Activated CD4-positive, alpha-beta T cell treated with anti-CD3 and anti-CD28 coated beads for 36 hours (primary cell): ENCODE measurements at regions not wholly inside any gene's neighbourhood (a gene's known extent, or its start where the extent isn't known, plus 50 kb on each side); places are given as distances from the start of the nearest gene placed in this dataset.

ENCODE experiments used
- ATAC-seq: fragments of 200-7000 bp; cut with Tn5 transposase; one replicate; pipeline ENCODE4 v1.10.0; 2021; ENCODE audit warnings: mild to moderate bottlenecking, moderate library complexity
- CTCF ChIA-PET: fragments of 350-600 bp; sonication (Branson Sonifier 250); formaldehyde crosslinking; loops from one replicate; lab custom pipeline; 2021; ENCODE audit warnings: antibody characterized with exemption; lab: Charles Lee
- POLR2A ChIA-PET: fragments of 350-600 bp; sonication (Branson Sonifier 250); formaldehyde crosslinking; loops from one replicate; lab custom pipeline; 2021; ENCODE audit warnings: antibody characterized with exemption, inconsistent platforms; lab: Charles Lee
- DNase-seq: peaks from one replicate; pipeline ENCODE4 v3.0.0-alpha.2; 2020
- H3K27ac Mint-ChIP-seq: one replicate; pipeline ENCODE4 v1.8.0; 2021; ENCODE audit warnings: mixed read lengths
- H3K27me3 Mint-ChIP-seq: one replicate; pipeline ENCODE4 v1.8.0; 2021; ENCODE audit warnings: mixed read lengths
- H3K36me3 Mint-ChIP-seq: one replicate; pipeline ENCODE4 v1.8.0; 2021; ENCODE audit warnings: low read depth, mixed read lengths
- H3K4me1 Mint-ChIP-seq: one replicate; pipeline ENCODE4 v1.8.0; 2021; ENCODE audit warnings: mixed read lengths
- H3K4me3 Mint-ChIP-seq: one replicate; pipeline ENCODE4 v1.8.0; 2021; ENCODE audit warnings: mild to moderate bottlenecking, moderate library complexity, mixed read lengths
- H3K9me3 Mint-ChIP-seq: one replicate; pipeline ENCODE4 v1.8.0; 2021; ENCODE audit warnings: low read depth, mixed read lengths
- intact Hi-C, 2 experiments: fragments of 100-400 bp; cut with DNase I in 1 of 2; cut with micrococcal nuclease in 1 of 2; formaldehyde crosslinking; loops; one replicate each; pipeline versions ENCODE4 v1.14.2 to v1.15.1; 2022 to 2024; cut with DNase I, micrococcal nuclease

DNA sequence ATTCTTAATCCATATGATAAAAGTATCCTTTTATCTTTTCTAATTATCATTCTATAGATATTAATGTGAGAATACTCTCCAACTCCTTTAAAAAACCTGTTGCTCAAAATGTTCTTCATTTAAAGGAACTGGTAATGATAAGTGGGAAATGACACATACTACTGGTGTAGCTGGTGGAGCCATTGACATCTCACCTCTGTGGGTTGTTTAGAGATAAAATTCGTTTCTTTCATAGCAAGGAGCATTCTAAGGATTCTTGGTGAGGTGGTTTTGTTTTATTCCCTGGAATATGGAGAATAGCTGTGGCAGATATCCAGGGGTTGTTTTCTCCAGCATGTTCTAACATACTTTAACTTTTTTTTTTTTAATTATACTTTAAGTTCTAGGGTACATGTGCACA, 299.8 kb upstream of the THBS1 start:
- POLR2A ChIA-PET, result no interaction called here
- no peaks in the 10 kb centered on the region for H3K36me3 Mint-ChIP-seq
- no peaks in the 10 kb centered on the region for H3K4me1 Mint-ChIP-seq
- CTCF ChIA-PET, result interaction anchor here (0.6 kb wide), 1 partner anchor 296 kb away, joined by 3 read pairs; no protein-coding TSS in a partner anchor
- intact Hi-C loops, result no loop called here
- no peaks in the 10 kb centered on the region for H3K9me3 Mint-ChIP-seq
- H3K27me3 Mint-ChIP-seq, result peaks cover 8% of the 10 kb centered on the region
- no peak for DNase-seq
- no peak overlapping the region for H3K27ac Mint-ChIP-seq
- ATAC-seq, result no peak
- H3K4me3 Mint-ChIP-seq, result no peak overlapping the region

- no peaks in the 10 kb centered on the region for H3K36me3 Mint-ChIP-seq
- no peaks in the 10 kb centered on the region for H3K4me1 Mint-ChIP-seq
- ATAC-seq (no peak), DNase-seq (no peak)
- H3K9me3 Mint-ChIP-seq, result no peaks in the 10 kb centered on the region
- peaks cover 17% of the 10 kb centered on the region for H3K27me3 Mint-ChIP-seq
- intact Hi-C loops, result no loop called here
- ChIA-PET CTCF (no interaction called here), POLR2A (no interaction called here)
- H3K4me3 Mint-ChIP-seq, result no peak overlapping the region
- H3K27ac Mint-ChIP-seq, result no peak overlapping the region
These were observed 298.1 kb upstream of the THBS1 start for GRCh38 chr15:39282663-39283208.

DNA sequence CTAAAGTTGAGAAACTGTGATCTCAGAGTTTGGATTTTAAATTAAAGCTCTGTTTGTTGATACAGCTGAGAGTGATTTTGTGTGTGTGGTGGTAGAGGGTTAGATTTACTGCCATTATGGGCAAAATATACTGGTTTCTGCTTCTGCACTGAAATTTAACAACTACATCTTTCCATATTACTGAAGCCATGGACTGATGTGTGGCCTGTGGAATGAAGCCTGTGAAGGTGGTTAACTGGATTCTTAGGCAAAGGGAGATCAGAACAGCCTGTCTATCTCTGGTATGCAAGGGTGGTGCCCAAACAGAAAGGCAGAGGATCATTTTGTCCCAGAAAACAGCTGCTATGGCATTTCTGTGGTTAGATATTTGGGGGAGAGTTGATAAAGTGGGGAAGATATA, 297.3 kb upstream of the THBS1 start:
- no peaks in the 10 kb centered on the region for H3K9me3 Mint-ChIP-seq
- no peak for DNase-seq
- H3K4me1 Mint-ChIP-seq, result no peaks in the 10 kb centered on the region
- peaks cover 19% of the 10 kb centered on the region for H3K27me3 Mint-ChIP-seq
- H3K4me3 Mint-ChIP-seq, result no peak overlapping the region
- no peaks in the 10 kb centered on the region for H3K36me3 Mint-ChIP-seq
- no peak overlapping the region for H3K27ac Mint-ChIP-seq
- CTCF ChIA-PET, result no interaction called here
- intact Hi-C loops, result no loop called here
- no peak for ATAC-seq
- POLR2A ChIA-PET, result no interaction called here

DNA sequence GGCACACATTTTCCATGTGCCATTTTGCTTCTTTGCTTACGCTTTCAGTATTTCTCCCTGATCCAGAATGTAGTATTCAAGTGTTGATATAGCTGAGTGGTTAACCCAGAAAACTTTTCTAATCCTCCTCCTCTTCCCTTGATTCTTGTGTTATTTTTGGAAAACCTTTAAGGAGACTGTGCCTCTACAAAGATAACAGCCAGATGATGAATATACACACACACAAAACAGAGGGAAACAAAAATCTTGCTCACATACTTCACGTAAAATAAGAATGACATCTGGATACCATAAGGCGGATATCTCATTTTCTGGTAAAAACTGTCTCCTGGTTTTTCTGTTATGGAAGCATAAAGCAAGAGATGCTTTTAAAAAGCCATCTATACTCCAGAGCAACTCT, 295.8 kb upstream of the THBS1 start:
- Mint-ChIP-seq H3K4me1 (no peaks in the 10 kb centered on the region), H3K27me3 (peaks cover 18% of the 10 kb centered on the region), H3K27ac (no peak overlapping the region), H3K4me3 (no peak overlapping the region), H3K9me3 (no peaks in the 10 kb centered on the region), H3K36me3 (no peaks in the 10 kb centered on the region)
- ATAC-seq (no peak), DNase-seq (no peak)
- intact Hi-C loops, result no loop called here
- ChIA-PET POLR2A (no interaction called here), CTCF (no interaction called here)

DNA sequence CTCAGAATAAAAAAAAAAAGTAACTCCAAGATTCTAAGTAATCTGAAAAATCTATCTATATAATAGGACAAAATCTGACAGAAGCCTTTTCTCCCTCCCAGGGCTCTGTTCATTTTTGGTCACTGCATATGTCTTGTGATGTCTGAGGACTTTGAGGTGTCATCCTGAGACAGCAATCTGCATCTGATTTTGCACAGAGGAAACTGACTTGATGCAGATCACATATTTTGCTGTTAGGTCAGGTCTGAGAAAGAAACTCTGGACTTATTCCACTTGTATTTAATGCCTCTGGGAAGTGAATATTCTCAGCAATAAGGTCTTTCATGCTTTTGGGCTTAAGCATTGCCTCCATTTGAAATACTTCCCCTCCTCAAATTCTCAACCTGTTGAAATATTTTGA, 295.2 kb upstream of the THBS1 start:
- intact Hi-C loops, result no loop called here

GRCh38 chr15:39286706-39287105, 294.2 kb upstream of the THBS1 start:
- no peak overlapping the region for H3K4me3 Mint-ChIP-seq
- POLR2A ChIA-PET, result no interaction called here
- DNase-seq (no peak), ATAC-seq (no peak)
- H3K27me3 Mint-ChIP-seq, result peaks cover 18% of the 10 kb centered on the region
- no peaks in the 10 kb centered on the region for H3K4me1 Mint-ChIP-seq
- no peaks in the 10 kb centered on the region for H3K9me3 Mint-ChIP-seq
- CTCF ChIA-PET, result interaction anchor here (0.6 kb wide), 1 partner anchor 15 kb away, joined by 4 read pairs; no protein-coding TSS in a partner anchor
- intact Hi-C loops, result no loop called here
- no peak overlapping the region for H3K27ac Mint-ChIP-seq
- no peaks in the 10 kb centered on the region for H3K36me3 Mint-ChIP-seq

More for the DNA sequence above, 295.2 kb upstream of the THBS1 start:
- no peaks in the 10 kb centered on the region for H3K9me3 Mint-ChIP-seq
- ChIA-PET POLR2A (no interaction called here), CTCF (no interaction called here)
- no peak overlapping the region for H3K4me3 Mint-ChIP-seq
- H3K4me1 Mint-ChIP-seq, result no peaks in the 10 kb centered on the region
- H3K27ac Mint-ChIP-seq, result no peak overlapping the region
- H3K36me3 Mint-ChIP-seq, result no peaks in the 10 kb centered on the region
- no peak for ATAC-seq
- DNase-seq, result no peak
- peaks cover 18% of the 10 kb centered on the region for H3K27me3 Mint-ChIP-seq

DNA sequence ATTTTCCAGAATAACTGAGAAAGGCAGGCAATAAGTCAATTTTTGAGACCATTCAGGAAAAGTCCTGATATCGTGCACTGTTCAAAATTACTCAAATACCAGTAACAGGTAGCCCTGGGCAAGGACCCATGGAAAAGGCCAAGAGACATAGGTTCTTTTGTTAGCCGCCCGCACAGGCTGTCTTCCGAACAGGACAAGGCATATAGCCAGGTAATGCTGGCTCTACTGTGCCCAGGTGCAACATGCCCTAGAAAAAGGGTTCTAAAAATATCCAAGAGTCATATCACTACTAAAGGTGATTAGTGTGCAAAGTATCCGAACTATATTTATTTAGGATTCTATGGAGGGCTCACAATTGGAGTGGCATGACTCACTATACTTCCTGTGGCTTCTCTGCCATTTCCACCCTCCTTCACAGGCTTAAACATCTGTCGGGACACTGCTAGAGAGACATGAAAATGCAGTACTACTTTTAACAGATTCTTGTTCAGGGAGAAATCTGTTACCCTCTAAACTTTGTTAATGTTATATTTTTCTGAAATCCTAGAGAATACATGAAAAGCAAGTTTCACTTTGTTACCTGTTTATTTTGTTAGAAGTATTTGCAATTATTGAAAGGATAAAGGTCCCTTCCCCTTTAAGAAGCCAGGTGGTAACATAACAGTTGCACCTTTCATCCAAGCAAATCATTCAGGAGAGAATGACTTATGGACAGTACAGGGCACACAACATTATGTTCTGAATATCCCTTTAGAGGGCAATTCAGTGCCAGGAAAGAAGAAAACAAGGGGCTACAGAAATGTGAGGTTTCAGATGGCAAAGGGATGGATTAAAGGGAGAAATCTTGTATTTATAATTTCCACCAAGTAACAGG, 293.3 kb upstream of the THBS1 start:
- no peak overlapping the region for H3K27ac Mint-ChIP-seq
- ATAC-seq, result no peak
- intact Hi-C loops, result no loop called here
- H3K4me1 Mint-ChIP-seq, result no peaks in the 10 kb centered on the region
- H3K4me3 Mint-ChIP-seq, result no peak overlapping the region
- peaks cover 4% of the 10 kb centered on the region for H3K9me3 Mint-ChIP-seq
- no peaks in the 10 kb centered on the region for H3K36me3 Mint-ChIP-seq
- DNase-seq, result no peak
- peaks cover 24% of the 10 kb centered on the region for H3K27me3 Mint-ChIP-seq
- ChIA-PET POLR2A (no interaction called here), CTCF (no interaction called here)

DNA sequence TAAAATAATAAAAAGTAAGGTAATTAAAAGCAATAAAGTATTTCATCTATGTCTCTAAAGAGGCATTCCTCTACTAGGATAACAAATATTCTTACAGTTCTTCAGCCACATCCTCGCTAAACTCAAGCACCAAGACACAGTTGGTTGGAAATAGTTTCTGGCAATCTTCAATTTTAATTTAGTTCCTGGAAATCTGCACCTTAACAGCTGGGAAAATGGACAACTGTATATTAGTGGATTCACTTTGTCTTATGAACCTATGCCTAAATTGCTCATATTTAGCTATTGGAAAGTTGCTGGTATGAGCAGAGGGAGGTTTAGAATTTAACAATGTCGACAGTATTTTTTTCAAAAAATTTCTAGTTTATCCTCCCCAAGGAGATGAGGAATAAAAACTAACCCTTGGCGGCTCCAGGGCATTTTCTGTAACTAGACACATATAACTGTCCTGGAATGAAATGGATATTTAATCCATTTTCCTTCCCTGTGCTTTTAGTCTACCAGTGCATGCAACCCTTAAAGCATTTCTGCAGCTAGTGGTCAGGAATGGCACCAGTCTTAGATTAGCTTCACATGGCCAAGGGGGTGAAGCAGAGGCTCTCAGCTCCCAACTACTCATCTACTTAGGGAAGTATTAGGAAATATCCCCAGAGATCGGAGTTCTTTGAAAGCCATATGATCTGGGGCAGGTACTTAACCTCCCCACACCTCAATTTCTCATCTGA, 290.0 kb upstream of the THBS1 start:
- intact Hi-C loops, result no loop called here
- DNase-seq, result no peak
- Mint-ChIP-seq H3K27ac (no peak overlapping the region), H3K4me1 (no peaks in the 10 kb centered on the region), H3K9me3 (peaks cover 7% of the 10 kb centered on the region), H3K36me3 (no peaks in the 10 kb centered on the region), H3K4me3 (no peak overlapping the region), H3K27me3 (peaks cover 33% of the 10 kb centered on the region)
- no peak for ATAC-seq
- CTCF ChIA-PET, result interaction anchor here (0.7 kb wide), 1 partner anchor 37 kb away, joined by 3 read pairs; no protein-coding TSS in a partner anchor
- POLR2A ChIA-PET, result no interaction called here

DNA sequence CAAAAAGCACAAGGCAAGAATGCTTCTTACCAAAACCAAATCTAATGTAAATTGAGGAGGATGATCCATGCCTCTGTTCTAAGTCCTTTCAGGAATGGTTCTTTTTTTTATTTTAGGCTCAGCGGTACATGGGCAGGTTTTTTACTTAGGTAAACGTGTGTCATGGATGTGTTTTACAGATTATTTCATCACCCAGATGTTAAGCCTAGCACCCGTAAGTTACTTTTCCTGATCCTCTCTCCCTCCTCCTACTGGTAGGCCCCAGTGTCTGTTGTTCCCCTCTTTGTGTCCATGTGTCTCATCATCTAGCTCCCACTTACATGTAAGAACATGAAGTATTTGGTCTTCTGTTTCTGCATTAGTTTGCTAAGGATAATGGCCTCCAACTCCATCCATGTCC, 289.2 kb upstream of the THBS1 start:
- intact Hi-C loops, result no loop called here
- Mint-ChIP-seq H3K4me1 (no peaks in the 10 kb centered on the region), H3K27me3 (peaks cover 28% of the 10 kb centered on the region), H3K27ac (no peak overlapping the region), H3K9me3 (peaks cover 7% of the 10 kb centered on the region), H3K36me3 (no peaks in the 10 kb centered on the region), H3K4me3 (no peak overlapping the region)
- CTCF ChIA-PET, result interaction anchor here (1.6 kb wide), 1 partner anchor 12 kb away, joined by 3 read pairs; no protein-coding TSS in a partner anchor
- DNase-seq (no peak), ATAC-seq (no peak)
- POLR2A ChIA-PET, result no interaction called here

DNA sequence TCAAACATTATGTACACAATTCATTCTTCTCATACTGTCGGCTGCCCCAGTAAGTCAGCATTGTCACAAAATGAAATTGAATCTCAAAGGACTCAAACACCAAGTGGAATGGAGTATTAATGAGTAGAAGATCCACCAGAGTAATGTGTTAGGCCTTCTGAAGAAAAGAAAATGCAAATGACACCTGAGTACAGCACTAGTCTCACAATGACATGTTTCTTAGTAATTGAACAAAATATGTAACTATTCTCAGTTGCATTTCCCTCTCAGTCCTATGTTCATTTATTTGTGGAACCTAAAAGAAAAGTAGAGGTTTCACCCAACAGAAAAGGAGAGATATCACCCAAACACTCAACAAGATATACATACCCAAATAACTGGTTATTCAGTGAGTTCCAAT, 283.9 kb upstream of the THBS1 start:
- DNase-seq, result no peak
- ChIA-PET POLR2A (no interaction called here), CTCF (no interaction called here)
- H3K9me3 Mint-ChIP-seq, result peaks cover 5% of the 10 kb centered on the region
- no peaks in the 10 kb centered on the region for H3K36me3 Mint-ChIP-seq
- no peak overlapping the region for H3K4me3 Mint-ChIP-seq
- ATAC-seq, result no peak
- no peaks in the 10 kb centered on the region for H3K4me1 Mint-ChIP-seq
- H3K27ac Mint-ChIP-seq, result no peak overlapping the region
- peaks cover 19% of the 10 kb centered on the region for H3K27me3 Mint-ChIP-seq
- intact Hi-C loops, result no loop called here

DNA sequence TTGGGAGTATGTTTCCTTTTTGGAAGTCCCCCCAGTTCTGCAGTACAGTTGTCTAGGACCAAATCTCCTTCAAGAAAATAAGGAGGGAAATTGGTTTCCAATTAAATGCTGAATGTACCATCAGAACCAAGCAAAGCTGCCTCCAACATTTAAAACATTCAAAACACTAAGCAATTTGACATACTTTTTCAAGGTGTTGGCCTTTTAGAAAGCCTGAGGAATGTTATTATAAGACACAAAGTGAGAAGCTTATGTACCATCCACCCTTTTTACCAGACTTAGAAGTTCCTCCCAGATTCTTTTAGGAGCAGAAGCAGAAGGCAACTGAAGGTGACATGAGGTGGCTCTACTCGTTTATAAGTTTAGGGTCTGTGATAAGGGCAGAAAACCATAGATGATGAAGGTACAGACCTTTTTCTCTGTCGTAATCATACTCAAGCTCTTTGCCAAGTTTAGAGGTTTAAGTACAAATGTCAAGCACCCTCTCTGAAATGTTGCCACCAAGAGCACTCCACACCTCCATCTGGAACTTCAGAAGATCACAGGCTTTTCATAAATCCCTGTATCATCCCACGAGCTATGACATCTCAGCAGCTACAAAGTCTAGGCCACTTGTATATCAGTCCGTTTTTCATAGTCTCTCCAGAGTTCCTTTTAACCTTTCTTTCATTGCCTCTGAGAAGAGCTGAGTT, 282.5 kb upstream of the THBS1 start:
- ATAC-seq, result no peak
- CTCF ChIA-PET, result no interaction called here

More for the DNA sequence above, 282.5 kb upstream of the THBS1 start:
- Mint-ChIP-seq H3K4me1 (no peaks in the 10 kb centered on the region), H3K4me3 (no peak overlapping the region), H3K36me3 (no peaks in the 10 kb centered on the region), H3K27ac (no peak overlapping the region), H3K9me3 (peaks cover 2% of the 10 kb centered on the region), H3K27me3 (peaks cover 14% of the 10 kb centered on the region)
- no peak for DNase-seq
- intact Hi-C loops, result no loop called here
- POLR2A ChIA-PET, result no interaction called here
